Mesenchymal stem cell (in vitro differentiated cells and primary cell): ENCODE measurements at regions not wholly inside any gene's neighbourhood (a gene's known extent, or its start where the extent isn't known, plus 50 kb on each side); places are given as distances from the start of the nearest gene placed in this dataset.

Experiments
- DNase-seq: peaks from one replicate; pipeline ENCODE4 v3.0.0-alpha.2; 2013
- H2AFZ ChIP-seq: one replicate; pipeline ENCODE4 v1.6.1; 2013; ENCODE audit warnings: low read depth, mild to moderate bottlenecking, control low read depth, inconsistent platforms, low read length, moderate library complexity
- H2AK5ac ChIP-seq: 2 replicates; pipeline ENCODE4 v1.6.1; 2013; ENCODE audit warnings: low read length, moderate library complexity, mild to moderate bottlenecking, inconsistent platforms; ENCODE audit not compliant: severe bottlenecking
- H2BK120ac ChIP-seq: one replicate; pipeline ENCODE4 v1.6.1; 2013; ENCODE audit warnings: low read depth, mild to moderate bottlenecking, inconsistent platforms, low read length, moderate library complexity
- H2BK12ac ChIP-seq, 2 experiments: one replicate each; pipeline ENCODE4 v1.6.1; 2013; ENCODE audit warnings: inconsistent platforms in 2 of 2, low read length in 2 of 2, mild to moderate bottlenecking in 2 of 2, moderate library complexity in 2 of 2, control low read depth in 1 of 2
- H2BK15ac ChIP-seq: one replicate; pipeline ENCODE4 v1.6.1; 2013; ENCODE audit warnings: mild to moderate bottlenecking, low read depth, inconsistent platforms; ENCODE audit not compliant: poor library complexity, severe bottlenecking
- H2BK5ac ChIP-seq: 2 replicates; pipeline ENCODE4 v1.6.1; 2013; ENCODE audit warnings: low read depth, mild to moderate bottlenecking, low read length, control low read depth, inconsistent platforms; ENCODE audit not compliant: poor library complexity, severe bottlenecking
- H3K14ac ChIP-seq, 2 experiments: one replicate each; pipeline ENCODE4 v1.6.1; 2013; ENCODE audit warnings: inconsistent platforms in 2 of 2, low read length in 2 of 2, control low read depth in 1 of 2, mild to moderate bottlenecking in 1 of 2, moderate library complexity in 1 of 2
- H3K18ac ChIP-seq, 2 experiments: one replicate each; pipeline ENCODE4 v1.6.1; 2013; ENCODE audit warnings: inconsistent platforms in 2 of 2, low read length in 2 of 2, control low read depth in 1 of 2, low read depth in 1 of 2, mild to moderate bottlenecking in 1 of 2
- H3K23ac ChIP-seq, 2 experiments: one replicate each; pipeline ENCODE4 v1.6.1; 2013; ENCODE audit warnings: inconsistent platforms in 2 of 2, low read length in 2 of 2, mild to moderate bottlenecking in 2 of 2, moderate library complexity in 2 of 2, control low read depth in 1 of 2
- H3K27ac ChIP-seq: 2 replicates; pipeline ENCODE4 v1.5.1; 2013; ENCODE audit warnings: mild to moderate bottlenecking, moderate library complexity, low read length, control low read depth, inconsistent platforms; ENCODE audit not compliant: poor library complexity, severe bottlenecking
- H3K27me3 ChIP-seq, 2 experiments: 2 replicates each; pipeline versions ENCODE4 v1.6.1 to v1.7.0; 2013; ENCODE audit warnings: low read length in 2 of 2, mild to moderate bottlenecking in 2 of 2, moderate library complexity in 2 of 2, control low read depth in 1 of 2, inconsistent platforms in 1 of 2; ENCODE audit not compliant: control insufficient read depth in 1 of 2, insufficient read depth in 1 of 2
- H3K36me3 ChIP-seq, 2 experiments: 2 replicates each; pipeline versions ENCODE4 v1.6.1 to v1.7.0; 2013; ENCODE audit warnings: low read length in 2 of 2, control low read depth in 1 of 2, inconsistent platforms in 1 of 2, low read depth in 1 of 2, mild to moderate bottlenecking in 1 of 2; ENCODE audit not compliant: insufficient read depth in 2 of 2, control insufficient read depth in 1 of 2
- H3K4ac ChIP-seq, 2 experiments: one replicate each; pipeline ENCODE4 v1.6.1; 2013; ENCODE audit warnings: inconsistent platforms in 2 of 2, low read length in 2 of 2, mild to moderate bottlenecking in 2 of 2, moderate library complexity in 2 of 2, control low read depth in 1 of 2, low read depth in 1 of 2
- H3K4me1 ChIP-seq: 2 replicates; pipeline ENCODE4 v1.6.1; 2013; ENCODE audit warnings: low read depth, low read length, control low read depth; ENCODE audit not compliant: control insufficient read depth, insufficient read depth
- H3K4me2 ChIP-seq: 2 replicates; pipeline ENCODE4 v1.6.1; 2013; ENCODE audit warnings: low read length, mild to moderate bottlenecking, inconsistent platforms; ENCODE audit not compliant: poor library complexity, severe bottlenecking
- H3K4me3 ChIP-seq, 2 experiments: 2 replicates each; pipeline versions ENCODE4 v1.5.1 to v1.7.0; 2013; ENCODE audit warnings: low read length in 2 of 2, mild to moderate bottlenecking in 2 of 2, control low read depth in 1 of 2, low read depth in 1 of 2; ENCODE audit not compliant: insufficient read depth in 1 of 2
- H3K79me1 ChIP-seq: replicated peaks from 2 replicates; pipeline ENCODE4 v1.6.1; 2013; ENCODE audit warnings: mild to moderate bottlenecking, control low read depth, low read length, inconsistent platforms; ENCODE audit not compliant: poor library complexity, severe bottlenecking
- H3K9ac ChIP-seq: 2 replicates; pipeline ENCODE4 v1.7.0; 2013; ENCODE audit warnings: mild to moderate bottlenecking, low read length, moderate library complexity
- H3K9me3 ChIP-seq: 2 replicates; pipeline ENCODE4 v1.7.0; 2013; ENCODE audit warnings: mild to moderate bottlenecking, low read length; ENCODE audit not compliant: control insufficient read depth
- H4K8ac ChIP-seq: one replicate; pipeline ENCODE4 v1.6.1; 2013; ENCODE audit warnings: inconsistent platforms, mild to moderate bottlenecking, low read length, moderate library complexity
- H4K91ac ChIP-seq: one replicate; pipeline ENCODE4 v1.6.1; 2013; ENCODE audit warnings: mild to moderate bottlenecking, low read length, inconsistent platforms
- WGBS: methylation state at CpG from one replicate; pipeline ENCODE4 v1.1.7; 2013; ENCODE audit warnings: mixed read lengths; 5-methylcytosine and 5-hydroxymethylcytosine counted together

- Histone ChIP-seq H3K23ac (no peak overlapping the region), H3K9ac (no peak overlapping the region), H3K4me2 (no peak overlapping the region), H2BK15ac (no peak overlapping the region), H3K18ac (no peak overlapping the region), H2BK12ac (no peak overlapping the region), H3K27me3 (no peaks in the 10 kb centered on the region), H3K4me3 (no peak overlapping the region), H3K79me1 (no peaks in the 10 kb centered on the region), H2BK5ac (no peak overlapping the region), H2AFZ (no peak overlapping the region), H3K36me3 (no peaks in the 10 kb centered on the region), H4K8ac (no peak overlapping the region), H4K91ac (no peak overlapping the region), H2AK5ac (no peak overlapping the region), H3K9me3 (no peaks in the 10 kb centered on the region), H3K4me1 (no peaks in the 10 kb centered on the region), H3K14ac (no peak overlapping the region), H3K4ac (no peak overlapping the region), H3K27ac (no peak overlapping the region), H2BK120ac (no peak overlapping the region)
- WGBS, result 60% methylated on average over 2 of the region's 3 CpGs
- DNase-seq, result no peak
These were observed 277.4 kb upstream of the CHRNA7 start for GRCh38 chr15:31752905-31753304.

GRCh38 chr15:31758126-31758525 lies 272.2 kb upstream of the CHRNA7 start:
- H2AFZ ChIP-seq, result no peak overlapping the region
- no peaks in the 10 kb centered on the region for H3K27me3 ChIP-seq
- no peak overlapping the region for H4K91ac ChIP-seq
- H3K4me2 ChIP-seq, result no peak overlapping the region
- H3K79me1 ChIP-seq, result no peaks in the 10 kb centered on the region
- no peak overlapping the region for H3K9ac ChIP-seq
- H2AK5ac ChIP-seq, result no peak overlapping the region
- H3K4ac ChIP-seq, result no peak overlapping the region
- H2BK120ac ChIP-seq, result no peak overlapping the region
- no peak overlapping the region for H2BK5ac ChIP-seq
- H4K8ac ChIP-seq, result no peak overlapping the region
- no peak overlapping the region for H2BK15ac ChIP-seq
- no peaks in the 10 kb centered on the region for H3K4me1 ChIP-seq
- no peak overlapping the region for H3K4me3 ChIP-seq
- no peak overlapping the region for H3K14ac ChIP-seq
- no peak overlapping the region for H3K27ac ChIP-seq
- no peak overlapping the region for H2BK12ac ChIP-seq
- no peak overlapping the region for H3K23ac ChIP-seq
- H3K9me3 ChIP-seq, result no peaks in the 10 kb centered on the region
- no peak for DNase-seq
- no peak overlapping the region for H3K18ac ChIP-seq
- 77% methylated on average over 5 of the region's 5 CpGs for WGBS
- no peaks in the 10 kb centered on the region for H3K36me3 ChIP-seq

- H3K9ac ChIP-seq, result no peak overlapping the region
- H3K18ac ChIP-seq, result no peak overlapping the region
- no peaks in the 10 kb centered on the region for H3K79me1 ChIP-seq
- no peak overlapping the region for H3K23ac ChIP-seq
- H2BK5ac ChIP-seq, result no peak overlapping the region
- H2BK15ac ChIP-seq, result no peak overlapping the region
- H3K4me2 ChIP-seq, result no peak overlapping the region
- no peak overlapping the region for H2AFZ ChIP-seq
- no peak overlapping the region for H4K8ac ChIP-seq
- no peak overlapping the region for H2BK120ac ChIP-seq
- no peaks in the 10 kb centered on the region for H3K9me3 ChIP-seq
- DNase-seq, result no peak
- no peak overlapping the region for H3K4ac ChIP-seq
- H2BK12ac ChIP-seq, result no peak overlapping the region
- no peaks in the 10 kb centered on the region for H3K27me3 ChIP-seq
- H3K4me3 ChIP-seq, result no peak overlapping the region
- H3K27ac ChIP-seq, result no peak overlapping the region
- no peak overlapping the region for H3K14ac ChIP-seq
- WGBS, result 77% methylated on average over 6 of the region's 13 CpGs
- H2AK5ac ChIP-seq, result no peak overlapping the region
- H4K91ac ChIP-seq, result no peak overlapping the region
- no peaks in the 10 kb centered on the region for H3K4me1 ChIP-seq
- no peaks in the 10 kb centered on the region for H3K36me3 ChIP-seq
These were observed 262.3 kb upstream of the CHRNA7 start for GRCh38 chr15:31768055-31768454.

GRCh38 chr15:31774045-31774444 lies 256.3 kb upstream of the CHRNA7 start:
- Histone ChIP-seq H2BK120ac (no peak overlapping the region), H3K27me3 (peaks cover 0 to 3% of the 10 kb centered on the region in 2 experiments), H3K4me2 (no peak overlapping the region), H3K4me1 (no peaks in the 10 kb centered on the region), H3K4me3 (no peak overlapping the region), H3K23ac (no peak overlapping the region), H2AFZ (no peak overlapping the region), H4K8ac (no peak overlapping the region), H2AK5ac (no peak overlapping the region), H3K9me3 (no peaks in the 10 kb centered on the region), H4K91ac (no peak overlapping the region), H2BK15ac (no peak overlapping the region), H3K18ac (no peak overlapping the region), H3K4ac (no peak overlapping the region), H3K27ac (no peak overlapping the region), H3K9ac (no peak overlapping the region), H2BK12ac (no peak overlapping the region), H3K14ac (no peak overlapping the region), H3K79me1 (no peaks in the 10 kb centered on the region), H3K36me3 (no peaks in the 10 kb centered on the region), H2BK5ac (no peak overlapping the region)
- 48% methylated on average over 5 of the region's 5 CpGs for WGBS
- no peak for DNase-seq
